ENCODE measurements at regions not wholly inside any gene's neighbourhood (a gene's known extent, or its start where the extent isn't known, plus 50 kb on each side); places are given as distances from the start of the nearest gene placed in this dataset.

DNA sequence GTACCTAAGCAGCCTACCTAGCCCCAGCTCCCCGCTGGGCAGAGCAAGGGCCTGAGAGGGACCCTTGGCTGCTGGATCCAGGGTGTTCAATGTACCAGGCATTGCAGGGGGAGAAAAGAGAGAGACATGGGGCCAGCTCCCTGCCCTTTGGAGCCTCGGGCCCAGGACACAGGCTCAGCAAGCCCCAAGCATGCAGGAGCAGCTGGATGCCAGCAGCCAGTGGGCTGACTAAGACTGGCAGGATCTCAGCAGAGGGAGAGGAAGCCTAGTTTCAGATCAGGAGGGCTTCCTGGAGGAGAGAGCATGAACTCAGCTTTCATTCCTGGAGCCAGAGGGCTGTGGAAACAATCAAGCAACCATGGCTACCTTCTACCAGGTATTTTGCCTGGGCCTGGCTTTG lies 82.0 kb upstream of the NKD1 start:
- no peak for DNase-seq (ENCODE audit: low read depth)
- TF ChIP-seq, protein P1, sequence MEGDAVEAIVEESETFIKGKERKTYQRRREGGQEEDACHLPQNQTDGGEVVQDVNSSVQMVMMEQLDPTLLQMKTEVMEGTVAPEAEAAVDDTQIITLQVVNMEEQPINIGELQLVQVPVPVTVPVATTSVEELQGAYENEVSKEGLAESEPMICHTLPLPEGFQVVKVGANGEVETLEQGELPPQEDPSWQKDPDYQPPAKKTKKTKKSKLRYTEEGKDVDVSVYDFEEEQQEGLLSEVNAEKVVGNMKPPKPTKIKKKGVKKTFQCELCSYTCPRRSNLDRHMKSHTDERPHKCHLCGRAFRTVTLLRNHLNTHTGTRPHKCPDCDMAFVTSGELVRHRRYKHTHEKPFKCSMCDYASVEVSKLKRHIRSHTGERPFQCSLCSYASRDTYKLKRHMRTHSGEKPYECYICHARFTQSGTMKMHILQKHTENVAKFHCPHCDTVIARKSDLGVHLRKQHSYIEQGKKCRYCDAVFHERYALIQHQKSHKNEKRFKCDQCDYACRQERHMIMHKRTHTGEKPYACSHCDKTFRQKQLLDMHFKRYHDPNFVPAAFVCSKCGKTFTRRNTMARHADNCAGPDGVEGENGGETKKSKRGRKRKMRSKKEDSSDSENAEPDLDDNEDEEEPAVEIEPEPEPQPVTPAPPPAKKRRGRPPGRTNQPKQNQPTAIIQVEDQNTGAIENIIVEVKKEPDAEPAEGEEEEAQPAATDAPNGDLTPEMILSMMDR (IDR thresholded peaks at IDR 0.05; ENCODE audit: insufficient read depth, low read depth, low read length, missing control alignments), result no peak
- no peak overlapping the region for H3K4me3 ChIP-seq (ENCODE audit: low read length)

GRCh38 chr16:50464325-50465290 lies 83.6 kb upstream of the NKD1 start:
- no peak for DNase-seq (ENCODE audit: low read depth)
- no peak overlapping the region for H3K4me3 ChIP-seq (ENCODE audit: low read length)
- TF ChIP-seq, protein P1 (IDR thresholded peaks at IDR 0.05; ENCODE audit: insufficient read depth, low read depth, low read length, missing control alignments), result no peak

DNA sequence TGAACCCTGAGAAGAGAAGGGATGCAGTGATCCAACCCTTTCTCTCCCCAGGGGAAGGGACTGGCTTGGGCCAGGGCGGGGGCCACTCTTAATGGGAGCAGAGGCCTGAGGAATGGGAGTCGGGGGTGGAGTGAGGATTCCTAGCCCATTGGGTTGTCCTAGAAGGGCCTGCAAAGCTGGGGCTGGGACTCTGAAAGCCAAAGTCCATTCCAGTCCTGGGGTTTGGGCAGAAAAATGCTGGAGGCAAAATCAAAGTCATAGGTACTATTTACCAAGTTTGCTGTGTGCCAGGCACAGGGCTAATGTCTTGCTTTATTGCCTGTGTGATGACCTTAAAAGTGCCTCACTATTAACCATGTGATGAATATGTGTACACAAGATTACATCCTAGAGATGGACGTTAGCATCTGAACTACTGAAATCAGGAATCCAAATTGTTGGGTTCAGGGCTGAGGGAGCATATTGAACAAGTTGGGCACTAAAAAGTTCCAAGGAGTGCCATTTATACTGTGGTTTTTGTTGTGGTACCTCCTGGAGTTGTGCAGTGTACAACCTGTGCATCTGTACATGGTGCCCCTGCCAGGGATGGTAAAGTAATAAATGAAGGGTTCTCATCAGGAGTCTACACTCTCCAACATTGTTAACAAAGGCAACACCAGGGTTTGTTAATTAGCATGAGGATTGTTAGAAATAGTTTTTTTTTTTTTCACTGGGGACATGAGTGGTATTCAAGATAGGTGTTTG lies 84.4 kb upstream of the NKD1 start:
- no peak for DNase-seq (ENCODE audit: low read depth)
- H3K4me3 ChIP-seq (ENCODE audit: low read length), result no peak overlapping the region
- TF ChIP-seq, protein P1 (IDR thresholded peaks at IDR 0.05; ENCODE audit: insufficient read depth, low read depth, low read length, missing control alignments), result no peak

GRCh38 chr16:50462793-50463507 lies 85.2 kb upstream of the NKD1 start:
- TF ChIP-seq, protein P1 (IDR thresholded peaks at IDR 0.05; ENCODE audit: insufficient read depth, low read depth, low read length, missing control alignments), result no peak
- no peak for DNase-seq (ENCODE audit: low read depth)
- H3K4me3 ChIP-seq (ENCODE audit: low read length), result no peak overlapping the region

- no peak for DNase-seq (ENCODE audit: low read depth)
- TF ChIP-seq, protein P1 (IDR thresholded peaks at IDR 0.05; ENCODE audit: insufficient read depth, low read depth, low read length, missing control alignments), result no peak
- no peak overlapping the region for H3K4me3 ChIP-seq (ENCODE audit: low read length)
These were observed 86.8 kb upstream of the NKD1 start for GRCh38 chr16:50461400-50461760.

- TF ChIP-seq, protein P1 (IDR thresholded peaks at IDR 0.05; ENCODE audit: insufficient read depth, low read depth, low read length, missing control alignments), result no peak
- DNase-seq (ENCODE audit: low read depth), result no peak
- no peak overlapping the region for H3K4me3 ChIP-seq (ENCODE audit: low read length)
These were observed 87.4 kb upstream of the NKD1 start for GRCh38 chr16:50460538-50461399.
